Stimulated activated memory B cell treated with anti-CD40 and anti-IgM and Interleukin-4, amounts not matched to agents 10 μg/mL and 1 μg/mL and 100 μg/mL, for 72 hours (primary cell): ENCODE measurements at regions not wholly inside any gene's neighbourhood (a gene's known extent, or its start where the extent isn't known, plus 50 kb on each side); places are given as distances from the start of the nearest gene placed in this dataset.
A peak's percentile ranks its signal among the peaks of the same experiment; 100 is the strongest.

Experiments used
- ATAC-seq: fragments of 150-1000 bp; cut with Tn5 transposase; 2 replicates; pipeline ENCODE4 v1.10.0; 2021
- H3K27ac Mint-ChIP-seq: one replicate; pipeline ENCODE4 v1.8.0; 2022; ENCODE audit warnings: mild to moderate bottlenecking, mixed read lengths
- H3K27me3 Mint-ChIP-seq: one replicate; pipeline ENCODE4 v1.8.0; 2022; ENCODE audit warnings: mixed read lengths
- H3K36me3 Mint-ChIP-seq: one replicate; pipeline ENCODE4 v1.8.0; 2022; ENCODE audit warnings: mixed read lengths
- H3K4me1 Mint-ChIP-seq: one replicate; pipeline ENCODE4 v1.8.0; 2022; ENCODE audit warnings: mixed read lengths
- H3K4me3 Mint-ChIP-seq: one replicate; pipeline ENCODE4 v1.8.0; 2022; ENCODE audit warnings: mild to moderate bottlenecking, moderate library complexity, mixed read lengths
- H3K9me3 Mint-ChIP-seq: one replicate; pipeline ENCODE4 v1.8.0; 2022; ENCODE audit warnings: mixed read lengths

DNA sequence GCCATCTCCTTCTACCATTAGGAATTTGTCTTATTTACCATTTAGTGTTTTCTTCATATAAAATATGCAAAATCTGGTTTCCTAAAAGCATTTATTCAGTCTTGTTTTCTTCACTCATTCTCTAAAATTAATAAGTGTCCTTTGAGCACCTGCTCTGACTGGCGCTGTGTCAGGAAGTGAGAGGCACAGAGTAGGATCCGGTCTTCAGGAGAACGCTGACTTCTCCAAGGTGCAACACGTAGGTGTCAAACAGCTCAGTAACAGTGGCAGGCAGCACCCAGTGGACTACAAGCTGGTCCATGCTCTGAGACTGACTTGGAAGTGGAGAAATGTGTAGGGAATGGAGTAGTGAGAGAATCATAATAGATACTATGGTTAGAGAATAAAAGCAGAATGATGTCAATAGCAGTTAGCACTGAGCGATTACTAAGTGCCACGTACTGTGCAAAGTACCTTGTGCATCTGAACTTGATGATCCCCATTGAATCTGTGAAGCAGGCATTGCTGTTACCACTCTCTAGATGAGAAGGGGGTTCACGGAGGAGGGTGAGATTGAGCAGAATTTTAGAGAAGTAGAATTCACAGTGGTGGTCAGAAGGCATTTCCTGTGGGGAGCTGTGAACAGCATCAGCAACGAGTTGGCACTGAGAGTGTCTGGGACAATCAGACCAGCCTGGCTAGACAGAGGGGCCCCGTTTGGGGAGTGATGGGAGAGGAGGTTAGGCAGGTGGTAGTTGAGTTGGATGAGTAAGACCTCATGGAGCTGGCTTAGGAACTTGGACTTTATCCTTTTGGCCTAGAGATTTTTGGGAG lies 569.8 kb downstream of the QKI start:
- Mint-ChIP-seq H3K9me3 (no peaks in the 10 kb centered on the region), H3K4me1 (peaks cover 20% of the 10 kb centered on the region), H3K36me3 (no peaks in the 10 kb centered on the region), H3K4me3 (no peak overlapping the region), H3K27ac (peak overlapping the region; percentile 5), H3K27me3 (no peaks in the 10 kb centered on the region)
- peak; percentile 79 for ATAC-seq

DNA sequence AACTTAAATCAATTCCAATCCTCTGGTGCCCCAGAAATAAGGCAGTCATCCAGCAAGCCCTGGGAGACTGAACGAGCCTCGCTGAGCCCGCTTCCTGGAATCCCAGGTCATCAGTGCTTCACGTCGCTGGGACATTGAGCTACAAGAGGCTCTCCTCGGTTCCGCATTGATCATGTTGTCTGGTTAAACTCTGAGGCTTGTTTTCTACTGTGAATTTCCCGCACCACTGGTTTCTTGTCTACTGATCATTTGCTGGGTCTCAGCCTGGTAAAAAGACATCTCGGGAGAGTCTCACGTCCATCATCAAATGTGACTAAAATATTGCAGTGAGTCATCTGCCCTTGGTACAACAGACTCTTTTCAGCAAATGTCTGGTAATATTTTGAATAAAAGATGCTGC lies 569.2 kb downstream of the QKI start:
- Mint-ChIP-seq H3K27me3 (peaks cover 5% of the 10 kb centered on the region), H3K36me3 (no peaks in the 10 kb centered on the region)

DNA sequence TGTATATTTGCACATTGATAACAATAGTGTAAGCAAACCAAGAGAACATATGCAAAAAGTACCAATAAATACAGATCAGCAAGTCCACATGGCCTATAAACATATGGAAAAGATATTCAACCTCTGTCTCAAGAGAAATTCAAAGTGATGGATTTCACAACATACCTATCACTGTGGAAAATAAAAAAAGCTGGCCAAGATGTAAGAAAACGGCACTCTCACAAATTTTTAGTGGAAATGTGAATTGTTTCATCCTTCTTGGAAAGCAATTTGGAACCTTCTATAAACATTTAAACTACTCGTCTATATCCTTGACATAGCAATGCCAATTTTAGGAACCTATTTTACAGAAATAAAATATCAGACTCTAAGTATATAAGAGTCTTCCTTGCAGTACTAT lies 559.8 kb downstream of the QKI start:
- Mint-ChIP-seq H3K9me3 (peaks cover 4% of the 10 kb centered on the region), H3K27ac (no peak overlapping the region), H3K4me3 (no peak overlapping the region), H3K4me1 (no peaks in the 10 kb centered on the region), H3K36me3 (no peaks in the 10 kb centered on the region), H3K27me3 (peaks cover 8% of the 10 kb centered on the region)
- no peak for ATAC-seq

More for the DNA sequence above, 569.2 kb downstream of the QKI start:
- no peak for ATAC-seq
- Mint-ChIP-seq H3K4me3 (no peak overlapping the region), H3K9me3 (peaks cover 2% of the 10 kb centered on the region), H3K4me1 (peaks cover 19% of the 10 kb centered on the region), H3K27ac (peak overlapping the region; percentile 5)

DNA sequence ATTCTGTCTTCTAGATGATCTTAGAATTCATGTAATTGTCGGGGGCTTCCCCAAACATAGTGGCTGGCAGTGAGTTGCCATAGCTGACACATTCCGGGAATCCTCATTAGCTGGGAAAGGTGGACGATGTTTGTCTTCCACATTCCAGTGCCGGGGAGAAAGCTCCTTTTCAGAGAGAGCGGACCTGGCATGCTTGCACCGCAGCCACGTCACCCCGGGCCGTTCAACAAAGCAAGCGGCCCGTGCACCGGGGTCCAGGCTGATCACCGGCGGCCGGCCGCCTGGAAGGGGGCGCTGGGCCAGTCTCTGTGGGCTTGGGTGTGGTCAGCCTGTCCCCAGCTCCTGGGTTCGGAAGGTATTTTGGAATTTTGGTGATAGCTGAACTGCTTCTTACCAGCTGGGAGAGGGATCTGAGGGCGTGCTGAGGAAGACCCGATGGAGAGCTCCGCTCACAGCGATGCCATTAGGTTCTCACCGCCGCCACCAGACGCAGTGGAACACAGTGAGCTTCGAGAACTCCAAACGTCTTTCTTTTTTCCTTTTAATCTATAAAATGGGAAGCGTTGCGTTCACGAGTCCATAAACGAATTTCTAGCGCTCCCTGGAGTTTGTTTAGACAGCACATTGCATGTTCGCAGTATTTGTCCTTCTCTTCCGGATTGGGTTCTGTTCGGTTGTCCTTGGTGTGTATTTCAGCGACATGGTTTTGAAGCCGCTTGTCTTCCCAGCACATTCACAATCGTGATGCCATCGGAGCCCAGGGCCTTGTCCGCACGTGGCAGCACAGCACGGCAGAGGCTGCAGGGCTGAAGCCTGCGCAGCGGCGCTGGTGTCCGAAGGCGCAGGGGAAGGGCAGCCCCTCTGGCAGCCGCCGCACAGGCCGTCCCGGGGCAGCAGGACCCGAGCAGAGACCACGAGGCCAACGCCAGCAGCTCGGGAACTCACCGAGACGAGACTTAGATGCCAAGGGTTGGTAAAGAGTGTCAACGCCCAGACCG lies 557.6 kb downstream of the QKI start:
- ATAC-seq = no peak
- Mint-ChIP-seq H3K4me1 (no peaks in the 10 kb centered on the region), H3K27me3 (no peaks in the 10 kb centered on the region), H3K4me3 (no peak overlapping the region), H3K36me3 (no peaks in the 10 kb centered on the region), H3K27ac (no peak overlapping the region), H3K9me3 (no peaks in the 10 kb centered on the region)

DNA sequence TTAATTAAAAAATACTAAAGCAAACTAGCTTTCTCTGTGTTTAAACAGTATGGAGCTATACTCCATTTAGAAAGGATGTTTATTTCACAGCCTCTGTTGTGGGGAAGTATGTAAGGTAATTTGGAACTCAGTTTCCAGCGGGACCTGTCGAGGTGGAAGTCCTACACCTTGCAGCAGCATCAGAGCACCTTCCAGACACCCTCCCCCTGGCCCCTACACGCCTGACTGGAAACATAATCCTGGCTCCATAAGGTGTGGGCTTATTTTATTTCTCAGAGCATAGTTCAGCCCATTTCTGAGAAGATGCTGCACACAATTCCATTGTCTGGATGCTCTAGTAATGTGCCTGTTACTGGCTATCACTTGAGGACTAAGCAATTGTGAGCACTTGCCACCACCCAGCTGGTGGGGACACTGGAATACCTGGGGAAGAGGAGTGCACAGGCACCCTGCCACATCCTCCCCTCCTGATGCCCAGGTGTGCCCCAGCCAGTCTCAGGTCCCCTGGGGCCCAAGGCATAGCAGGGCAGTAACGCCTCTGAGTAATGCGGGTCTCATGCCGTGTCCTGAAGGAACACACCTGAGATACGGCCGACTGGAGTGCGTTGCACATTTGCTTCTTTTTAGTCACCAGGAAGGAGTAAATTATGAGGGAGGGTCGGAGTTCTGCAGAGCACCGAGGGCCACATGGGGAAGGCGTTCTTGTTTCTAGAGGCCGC lies 556.5 kb downstream of the QKI start:
- H3K27me3 Mint-ChIP-seq = no peaks in the 10 kb centered on the region
- H3K27ac Mint-ChIP-seq = no peak overlapping the region
- peak; percentile 27 for ATAC-seq
- H3K9me3 Mint-ChIP-seq = no peaks in the 10 kb centered on the region
- H3K4me3 Mint-ChIP-seq = no peak overlapping the region
- H3K36me3 Mint-ChIP-seq = no peaks in the 10 kb centered on the region
- no peaks in the 10 kb centered on the region for H3K4me1 Mint-ChIP-seq

DNA sequence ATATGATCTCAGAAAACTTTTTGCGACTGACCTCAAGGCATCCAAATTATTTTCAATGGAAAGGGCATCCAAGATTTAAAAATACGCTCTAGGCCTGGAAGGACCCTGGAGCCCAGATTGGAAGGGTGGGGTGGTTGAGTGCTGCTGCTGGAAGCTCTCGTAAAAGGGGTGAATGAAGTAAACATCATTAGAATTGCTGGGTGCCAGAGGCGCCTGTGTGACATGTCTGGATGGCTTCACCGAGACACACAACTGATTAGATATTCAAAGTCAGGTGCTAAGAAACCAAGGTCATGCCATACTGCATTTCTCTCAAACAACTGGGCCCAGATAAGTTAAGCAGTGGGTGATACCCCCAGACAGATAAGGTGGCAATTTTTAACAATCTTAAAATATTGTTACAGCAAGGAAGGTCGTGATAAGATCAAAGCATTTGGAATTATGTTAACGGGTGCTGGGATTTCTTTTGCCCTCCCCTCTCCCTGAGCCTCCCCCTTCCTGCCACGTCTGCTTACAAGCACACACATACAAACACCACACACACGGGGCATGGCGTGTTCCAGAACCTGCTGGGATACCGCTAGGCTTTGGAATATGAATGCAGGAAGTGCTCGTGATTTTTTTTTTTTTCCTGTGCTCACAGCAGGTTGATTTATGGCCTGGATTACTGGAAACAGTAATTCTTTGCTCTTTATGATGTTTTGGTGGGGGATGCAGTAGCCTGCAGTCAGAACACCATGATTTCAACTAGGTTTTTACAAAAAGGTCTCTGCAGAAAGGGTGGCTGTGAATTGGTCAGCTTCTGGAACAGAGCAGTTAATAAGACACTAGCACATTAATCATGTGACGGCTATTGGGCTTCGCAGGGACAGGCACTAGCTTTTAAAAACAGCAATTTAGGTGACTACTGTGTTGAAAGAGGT lies 551.2 kb downstream of the QKI start:
- no peak overlapping the region for H3K4me3 Mint-ChIP-seq
- no peaks in the 10 kb centered on the region for H3K9me3 Mint-ChIP-seq
- ATAC-seq = no peak
- H3K27me3 Mint-ChIP-seq = peaks cover 18% of the 10 kb centered on the region
- no peak overlapping the region for H3K27ac Mint-ChIP-seq
- no peaks in the 10 kb centered on the region for H3K36me3 Mint-ChIP-seq
- no peaks in the 10 kb centered on the region for H3K4me1 Mint-ChIP-seq

DNA sequence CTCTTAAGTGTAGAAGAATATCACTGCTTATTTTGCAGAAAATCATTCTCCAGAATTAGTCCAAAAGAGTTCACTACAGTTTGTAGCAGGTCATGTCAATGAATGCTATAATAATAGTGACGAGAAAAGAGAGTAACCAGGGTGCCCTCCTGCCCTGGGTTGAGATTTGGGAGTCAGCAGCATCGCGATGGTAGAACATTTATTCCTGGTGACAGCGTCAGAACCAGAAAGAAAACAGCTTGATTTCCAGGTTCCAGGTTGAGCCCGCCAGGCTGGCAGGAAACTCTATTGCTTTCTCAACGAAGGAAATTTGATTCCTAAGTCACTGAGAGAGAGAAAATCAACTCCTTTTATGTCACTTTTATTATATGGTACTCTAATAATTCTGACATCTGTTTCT lies 550.3 kb downstream of the QKI start:
- Mint-ChIP-seq H3K36me3 (no peaks in the 10 kb centered on the region), H3K4me3 (no peak overlapping the region), H3K4me1 (no peaks in the 10 kb centered on the region), H3K9me3 (no peaks in the 10 kb centered on the region), H3K27ac (no peak overlapping the region), H3K27me3 (peaks cover 21% of the 10 kb centered on the region)
- no peak for ATAC-seq

DNA sequence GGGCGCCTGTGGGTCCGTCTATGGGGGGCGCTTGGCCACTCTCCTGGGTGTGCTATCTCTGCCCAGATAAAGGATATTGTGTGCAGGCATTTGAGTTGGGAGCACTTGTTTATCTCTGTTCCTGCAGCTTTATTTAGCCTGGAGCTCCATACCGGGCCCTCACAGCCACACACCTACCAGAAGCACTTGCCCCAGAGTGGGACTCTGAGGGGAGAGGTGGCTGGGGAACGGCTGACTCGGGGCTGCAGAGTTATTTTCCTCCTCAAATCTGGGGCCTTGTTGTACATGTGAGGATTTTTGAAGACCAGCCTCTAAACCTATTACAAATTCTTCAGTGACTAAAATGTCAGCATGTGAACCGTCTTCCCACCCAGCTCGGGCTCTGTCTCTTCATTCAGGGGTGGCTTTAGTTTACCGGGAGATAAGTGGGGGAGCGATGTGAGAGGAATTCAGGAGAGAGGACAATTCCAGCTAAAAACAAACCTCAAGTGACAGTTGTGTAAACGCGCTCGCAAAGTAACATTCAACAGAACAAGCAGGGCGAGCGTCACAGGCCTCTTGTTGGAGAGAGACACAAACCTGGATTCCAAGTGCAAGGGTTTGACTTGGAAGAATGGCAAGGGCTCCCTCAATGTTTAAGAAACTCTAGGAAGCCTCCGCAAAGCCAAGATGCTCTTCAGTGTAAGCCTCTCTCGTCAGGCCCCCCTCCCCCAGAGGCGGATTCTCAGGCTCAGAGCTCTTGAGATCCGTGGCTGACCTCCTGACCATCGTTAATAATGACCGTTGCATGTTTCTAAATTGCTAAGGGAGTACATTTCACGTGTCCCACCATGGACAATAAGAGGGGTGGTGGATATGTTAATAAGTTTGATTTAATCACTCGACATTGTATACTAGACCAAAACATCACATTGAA lies 548.9 kb downstream of the QKI start:
- Mint-ChIP-seq H3K4me1 (no peaks in the 10 kb centered on the region), H3K27me3 (peaks cover 26% of the 10 kb centered on the region), H3K36me3 (no peaks in the 10 kb centered on the region), H3K4me3 (no peak overlapping the region), H3K9me3 (no peaks in the 10 kb centered on the region), H3K27ac (no peak overlapping the region)
- no peak for ATAC-seq

DNA sequence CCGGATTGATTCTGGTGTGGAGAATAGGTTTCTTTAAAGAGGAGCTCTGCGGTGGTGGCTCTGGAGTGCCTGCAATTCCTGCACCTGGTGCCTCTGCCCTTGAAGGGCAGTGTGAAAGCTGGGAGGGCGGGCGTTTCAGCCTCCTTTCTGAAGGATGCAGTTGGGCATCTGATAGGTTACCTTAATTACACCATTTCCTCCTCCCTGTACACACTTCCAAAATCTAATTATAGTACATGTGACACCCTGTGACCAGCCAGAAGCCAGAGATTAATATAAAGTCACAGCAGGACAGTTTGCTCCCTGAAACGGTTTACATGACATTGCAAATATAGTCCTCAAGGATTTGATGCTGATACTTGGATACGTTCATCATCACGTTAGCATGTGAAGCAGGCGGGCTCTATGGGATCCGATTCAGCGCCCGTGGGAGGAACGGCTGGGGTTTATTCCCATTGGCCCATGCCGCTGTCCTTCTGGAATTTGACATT lies 548.2 kb downstream of the QKI start:
- ATAC-seq = no peak
- Mint-ChIP-seq H3K4me3 (no peak overlapping the region), H3K36me3 (no peaks in the 10 kb centered on the region), H3K9me3 (no peaks in the 10 kb centered on the region), H3K27me3 (peaks cover 26% of the 10 kb centered on the region), H3K27ac (no peak overlapping the region), H3K4me1 (no peaks in the 10 kb centered on the region)

DNA sequence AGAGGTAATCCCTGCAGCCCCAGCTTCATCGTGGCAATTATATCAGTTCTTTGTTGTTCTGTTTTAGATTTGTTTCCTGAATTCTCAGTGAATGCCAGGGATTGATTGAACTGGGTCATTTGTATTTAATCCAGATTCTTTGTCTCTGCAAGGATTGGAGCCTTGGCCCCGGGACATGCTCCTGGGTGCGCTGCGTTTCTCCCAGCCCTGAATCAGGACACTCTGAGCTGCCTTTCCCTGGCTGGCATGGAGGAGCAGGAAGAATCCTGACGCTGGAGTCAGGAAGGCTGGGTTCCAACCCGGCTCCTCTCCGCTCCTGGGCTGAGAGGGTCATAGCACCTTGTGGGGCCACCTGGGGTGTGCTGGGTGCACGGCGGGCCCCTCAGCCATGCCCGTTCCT lies 545.6 kb downstream of the QKI start:
- Mint-ChIP-seq H3K27me3 (peaks cover 37% of the 10 kb centered on the region), H3K36me3 (no peaks in the 10 kb centered on the region), H3K9me3 (no peaks in the 10 kb centered on the region), H3K4me3 (no peak overlapping the region), H3K4me1 (no peaks in the 10 kb centered on the region), H3K27ac (no peak overlapping the region)
- ATAC-seq = no peak

DNA sequence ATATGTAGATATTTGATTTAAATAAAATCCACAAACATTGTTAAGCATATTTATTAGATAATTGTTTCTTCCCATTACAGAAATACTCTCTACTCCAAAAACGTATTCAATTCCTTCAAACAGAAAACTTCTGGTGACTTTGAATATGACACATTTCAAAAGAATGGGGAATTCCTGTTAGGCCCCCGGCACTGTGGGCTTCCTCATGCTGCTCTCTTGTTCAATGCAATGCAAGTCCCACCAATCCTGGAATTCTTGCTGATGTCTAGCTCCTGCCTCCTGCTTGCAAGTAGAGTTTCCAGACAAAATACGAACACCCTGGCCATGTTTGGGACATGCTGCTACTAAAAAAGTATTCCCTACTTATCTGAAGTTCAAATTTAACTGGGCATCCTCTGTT lies 544.1 kb downstream of the QKI start:
- ATAC-seq = no peak
- no peaks in the 10 kb centered on the region for H3K4me1 Mint-ChIP-seq
- peaks cover 47% of the 10 kb centered on the region for H3K27me3 Mint-ChIP-seq
- no peaks in the 10 kb centered on the region for H3K36me3 Mint-ChIP-seq
- H3K4me3 Mint-ChIP-seq = no peak overlapping the region
- H3K27ac Mint-ChIP-seq = no peak overlapping the region
- no peaks in the 10 kb centered on the region for H3K9me3 Mint-ChIP-seq

DNA sequence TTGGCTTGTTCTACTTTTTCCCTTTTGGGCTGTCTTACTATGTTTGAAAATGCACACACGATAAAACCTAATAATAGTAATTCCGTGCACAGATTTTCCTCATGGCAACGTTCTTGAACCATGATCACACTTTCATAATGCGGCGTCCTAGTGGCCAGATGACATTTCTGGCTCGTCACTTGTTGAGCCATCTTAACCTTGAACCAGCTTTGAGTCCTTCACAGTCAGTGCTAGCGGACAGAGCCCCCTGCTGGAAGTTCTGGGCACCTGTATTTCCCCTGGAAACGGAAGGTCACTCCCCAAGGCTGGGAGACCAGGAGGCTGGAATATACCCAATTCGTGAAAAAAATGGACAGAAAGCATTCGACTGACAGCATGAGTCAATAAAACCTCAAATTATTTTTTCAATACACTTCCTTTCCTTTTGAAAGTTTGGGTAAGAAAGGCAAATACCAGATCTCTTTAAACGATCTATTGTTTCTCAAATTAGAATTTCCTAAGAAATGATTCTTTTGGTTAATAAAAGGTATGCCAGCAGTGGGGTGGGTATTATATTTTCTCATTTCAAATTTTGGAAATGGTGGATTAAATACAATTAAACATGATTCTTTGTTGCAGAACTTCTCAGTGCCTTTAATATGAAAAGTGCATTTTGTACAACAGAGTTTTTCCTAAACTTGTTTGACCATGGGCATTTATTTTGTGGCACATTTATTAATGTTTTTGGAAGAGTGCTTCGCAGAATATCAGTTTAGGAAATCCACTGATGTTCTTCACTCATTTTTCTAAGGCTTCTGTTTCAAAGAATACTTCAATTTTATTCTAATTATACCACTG lies 542.3 kb downstream of the QKI start:
- Mint-ChIP-seq H3K27ac (no peak overlapping the region), H3K4me1 (no peaks in the 10 kb centered on the region), H3K36me3 (no peaks in the 10 kb centered on the region), H3K27me3 (peaks cover 50% of the 10 kb centered on the region), H3K4me3 (no peak overlapping the region), H3K9me3 (no peaks in the 10 kb centered on the region)
- ATAC-seq = peak; percentile 83

DNA sequence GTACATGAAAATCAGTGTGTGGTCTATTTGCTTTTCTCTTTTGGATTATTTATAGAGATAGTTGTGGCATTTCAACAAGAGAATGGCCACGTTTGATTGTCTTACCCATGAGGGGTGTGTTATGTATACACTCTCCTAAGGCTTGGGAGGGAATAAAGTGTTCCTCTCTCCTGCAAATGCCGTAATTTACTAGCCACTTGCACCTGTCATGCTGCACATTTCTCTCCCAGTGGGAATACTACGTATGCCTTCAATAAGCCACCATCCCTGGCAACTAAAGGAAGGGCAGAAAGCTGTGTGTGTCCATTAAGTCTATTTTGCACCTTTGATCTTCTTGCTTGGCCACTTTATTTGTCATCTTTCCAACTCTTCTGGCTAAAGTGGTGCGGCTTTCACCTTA lies 541.2 kb downstream of the QKI start:
- H3K27me3 Mint-ChIP-seq = peaks cover 49% of the 10 kb centered on the region
- no peaks in the 10 kb centered on the region for H3K9me3 Mint-ChIP-seq
- ATAC-seq = no peak
- H3K4me1 Mint-ChIP-seq = no peaks in the 10 kb centered on the region
- H3K36me3 Mint-ChIP-seq = no peaks in the 10 kb centered on the region
- H3K4me3 Mint-ChIP-seq = no peak overlapping the region
- no peak overlapping the region for H3K27ac Mint-ChIP-seq
